ENCODE measurements at regions not wholly inside any gene's neighbourhood (a gene's known extent, or its start where the extent isn't known, plus 50 kb on each side); places are given as distances from the start of the nearest gene placed in this dataset.

DNA sequence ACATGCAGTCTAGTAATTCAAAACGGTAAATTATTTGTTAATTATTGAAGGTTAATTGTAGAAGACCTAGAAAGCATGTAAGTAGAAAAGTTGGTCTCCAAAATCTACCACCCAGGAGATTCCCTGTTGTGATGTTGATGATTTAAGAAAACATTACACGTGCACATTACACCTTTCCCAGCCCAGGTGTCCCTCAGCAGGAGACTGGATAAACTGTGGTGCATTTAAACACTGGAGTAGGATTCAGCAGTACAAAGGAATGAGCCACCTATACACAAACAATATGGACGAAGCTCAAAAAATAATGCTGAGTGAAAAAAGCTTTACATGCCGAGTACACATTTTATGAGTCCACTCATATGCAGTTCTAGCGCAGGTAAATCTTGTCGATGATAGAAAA, 109.0 kb upstream of the STARD3NL start:
- TF ChIP-seq, protein P1, sequence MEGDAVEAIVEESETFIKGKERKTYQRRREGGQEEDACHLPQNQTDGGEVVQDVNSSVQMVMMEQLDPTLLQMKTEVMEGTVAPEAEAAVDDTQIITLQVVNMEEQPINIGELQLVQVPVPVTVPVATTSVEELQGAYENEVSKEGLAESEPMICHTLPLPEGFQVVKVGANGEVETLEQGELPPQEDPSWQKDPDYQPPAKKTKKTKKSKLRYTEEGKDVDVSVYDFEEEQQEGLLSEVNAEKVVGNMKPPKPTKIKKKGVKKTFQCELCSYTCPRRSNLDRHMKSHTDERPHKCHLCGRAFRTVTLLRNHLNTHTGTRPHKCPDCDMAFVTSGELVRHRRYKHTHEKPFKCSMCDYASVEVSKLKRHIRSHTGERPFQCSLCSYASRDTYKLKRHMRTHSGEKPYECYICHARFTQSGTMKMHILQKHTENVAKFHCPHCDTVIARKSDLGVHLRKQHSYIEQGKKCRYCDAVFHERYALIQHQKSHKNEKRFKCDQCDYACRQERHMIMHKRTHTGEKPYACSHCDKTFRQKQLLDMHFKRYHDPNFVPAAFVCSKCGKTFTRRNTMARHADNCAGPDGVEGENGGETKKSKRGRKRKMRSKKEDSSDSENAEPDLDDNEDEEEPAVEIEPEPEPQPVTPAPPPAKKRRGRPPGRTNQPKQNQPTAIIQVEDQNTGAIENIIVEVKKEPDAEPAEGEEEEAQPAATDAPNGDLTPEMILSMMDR (IDR thresholded peaks at IDR 0.05), result no peak
- no peak for TF ChIP-seq POLR2A (IDR thresholded peaks at IDR 0.05)

All from body of pancreas (tissue), 4 donors.